Neural crest cell (in vitro differentiated cells): ENCODE measurements at regions not wholly inside any gene's neighbourhood (a gene's known extent, or its start where the extent isn't known, plus 50 kb on each side); places are given as distances from the start of the nearest gene placed in this dataset.
A peak's percentile ranks its signal among the peaks of the same experiment; 100 is the strongest.

Experiments
- DNase-seq: peaks from one replicate; pipeline ENCODE4 v3.0.0; 2021; ENCODE audit warnings: low read depth, mixed read lengths, low spot score
- H3K27ac Mint-ChIP-seq: one replicate; pipeline ENCODE4 v1.8.0; 2021; ENCODE audit warnings: mild to moderate bottlenecking, mixed read lengths; ENCODE audit not compliant: unreplicated experiment
- H3K27me3 Mint-ChIP-seq: 2 replicates; pipeline ENCODE4 v1.8.0; 2021; ENCODE audit warnings: low read depth, mild to moderate bottlenecking, mixed read lengths
- H3K36me3 Mint-ChIP-seq: 2 replicates; pipeline ENCODE4 v1.8.0; 2021; ENCODE audit warnings: low read depth, mild to moderate bottlenecking, mixed read lengths
- H3K4me1 Mint-ChIP-seq: 2 replicates; pipeline ENCODE4 v1.8.0; 2021; ENCODE audit warnings: mixed read lengths
- H3K4me3 Mint-ChIP-seq: one replicate; pipeline ENCODE4 v1.8.0; 2021; ENCODE audit warnings: mild to moderate bottlenecking, mixed read lengths
- H3K9me3 Mint-ChIP-seq: 2 replicates; pipeline ENCODE4 v1.8.0; 2021; ENCODE audit warnings: mixed read lengths
- CTCF ChIP-seq: fragments of 200-600 bp; sonication (generic); conservative IDR thresholded peaks from 2 replicates; pipeline ENCODE4 v1.5.0; 2021; ENCODE audit warnings: antibody characterized with exemption, mild to moderate bottlenecking

DNA sequence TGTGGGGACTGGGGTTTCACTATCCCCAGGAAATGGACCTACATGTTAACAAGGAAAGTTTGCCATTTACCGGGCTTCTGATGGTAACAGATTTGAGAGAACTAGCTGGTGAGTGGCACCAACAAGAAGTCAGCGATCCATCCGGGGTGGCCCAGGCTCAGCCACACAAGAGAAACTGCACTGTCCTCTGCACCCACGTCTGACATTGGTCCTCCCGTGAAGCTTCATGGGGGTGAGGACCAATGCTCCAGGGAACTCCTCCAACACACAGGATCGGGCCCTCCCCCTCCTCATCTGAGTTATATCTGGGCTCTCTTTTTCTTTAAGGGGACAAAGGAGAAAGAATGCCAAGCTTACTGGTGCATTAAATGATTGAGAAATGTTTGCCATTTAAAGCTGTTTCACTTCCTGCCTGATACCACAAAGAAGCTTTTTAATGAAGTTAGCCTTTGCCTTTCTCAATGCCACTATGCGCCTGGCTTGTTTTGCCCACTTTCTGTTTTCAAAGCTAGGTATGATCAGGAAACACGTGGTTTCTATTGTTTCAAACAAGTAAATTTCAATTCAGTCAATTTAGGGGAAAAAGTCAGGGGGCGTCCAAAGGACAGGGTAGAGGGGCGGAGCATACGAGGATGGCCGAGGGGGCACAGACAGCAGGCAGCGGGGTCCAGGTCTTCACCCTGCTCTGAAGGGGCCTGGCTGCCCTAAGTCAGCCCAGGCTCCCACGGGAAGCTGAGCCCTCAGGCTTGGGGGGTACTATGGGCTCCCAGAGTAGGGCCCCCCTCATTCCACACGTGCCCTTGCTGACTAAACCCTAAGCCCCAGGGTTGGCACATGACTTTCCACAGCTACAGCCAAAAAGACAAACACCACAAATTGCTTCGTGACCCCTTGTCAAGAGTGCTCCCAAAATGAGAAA lies 204.0 kb upstream of the ID2 start:
- no peak overlapping the region for H3K4me3 Mint-ChIP-seq
- H3K27ac Mint-ChIP-seq = no peak overlapping the region
- peaks cover 7% of the 10 kb centered on the region for H3K4me1 Mint-ChIP-seq
- no peak for TF ChIP-seq CTCF
- no peaks in the 10 kb centered on the region for H3K36me3 Mint-ChIP-seq
- H3K27me3 Mint-ChIP-seq = no peaks in the 10 kb centered on the region
- DNase-seq = no peak
- H3K9me3 Mint-ChIP-seq = no peaks in the 10 kb centered on the region

DNA sequence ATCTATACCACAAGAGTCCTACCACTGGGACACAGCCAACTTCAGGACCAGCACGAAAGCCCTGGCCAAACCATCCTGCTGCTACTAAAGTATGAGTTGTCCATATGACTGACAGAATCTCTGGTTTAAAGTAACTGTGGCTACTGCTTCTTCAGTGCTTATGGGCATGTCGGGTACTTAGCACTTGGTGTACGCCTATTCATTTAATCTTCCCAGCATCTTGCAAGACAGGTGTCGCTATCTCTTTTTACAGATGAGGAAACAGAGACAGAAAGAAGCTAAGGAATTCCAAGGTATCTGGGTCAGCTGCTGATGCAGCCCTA lies 203.4 kb upstream of the ID2 start:
- Mint-ChIP-seq H3K4me3 (no peak overlapping the region), H3K4me1 (peaks cover 7% of the 10 kb centered on the region), H3K27ac (peak overlapping the region; percentile 37), H3K9me3 (no peaks in the 10 kb centered on the region), H3K36me3 (no peaks in the 10 kb centered on the region), H3K27me3 (no peaks in the 10 kb centered on the region)
- no peak for TF ChIP-seq CTCF
- no peak for DNase-seq

GRCh38 chr2:8479298-8479697 lies 202.6 kb upstream of the ID2 start:
- Mint-ChIP-seq H3K9me3 (no peaks in the 10 kb centered on the region), H3K4me1 (peaks cover 7% of the 10 kb centered on the region), H3K36me3 (no peaks in the 10 kb centered on the region), H3K4me3 (no peak overlapping the region), H3K27me3 (no peaks in the 10 kb centered on the region), H3K27ac (no peak overlapping the region)
- no peak for DNase-seq
- no peak for TF ChIP-seq CTCF

DNA sequence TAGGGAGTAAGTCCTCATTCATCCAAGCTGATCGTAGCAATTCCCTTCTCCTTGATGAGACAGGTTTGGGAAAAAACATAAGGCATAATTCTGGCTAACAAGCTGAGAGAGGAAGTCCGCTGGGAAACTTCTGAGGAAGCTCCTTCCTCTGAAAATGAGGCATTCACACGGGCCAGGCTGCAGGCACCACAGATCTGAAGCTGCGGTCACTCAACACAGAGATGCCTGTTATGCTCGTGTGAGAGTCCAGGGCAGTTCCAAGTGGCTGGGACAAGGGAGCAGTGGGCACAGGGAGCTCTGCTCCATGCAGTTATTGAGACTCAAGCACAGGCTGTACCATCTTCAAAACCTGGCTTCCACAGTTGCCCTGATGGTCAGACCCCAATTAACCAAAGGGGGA lies 200.9 kb upstream of the ID2 start:
- TF ChIP-seq CTCF = no peak
- H3K27ac Mint-ChIP-seq = no peak overlapping the region
- no peaks in the 10 kb centered on the region for H3K27me3 Mint-ChIP-seq
- H3K36me3 Mint-ChIP-seq = no peaks in the 10 kb centered on the region
- no peaks in the 10 kb centered on the region for H3K9me3 Mint-ChIP-seq
- no peak overlapping the region for H3K4me3 Mint-ChIP-seq
- DNase-seq = no peak
- peaks cover 7% of the 10 kb centered on the region for H3K4me1 Mint-ChIP-seq

DNA sequence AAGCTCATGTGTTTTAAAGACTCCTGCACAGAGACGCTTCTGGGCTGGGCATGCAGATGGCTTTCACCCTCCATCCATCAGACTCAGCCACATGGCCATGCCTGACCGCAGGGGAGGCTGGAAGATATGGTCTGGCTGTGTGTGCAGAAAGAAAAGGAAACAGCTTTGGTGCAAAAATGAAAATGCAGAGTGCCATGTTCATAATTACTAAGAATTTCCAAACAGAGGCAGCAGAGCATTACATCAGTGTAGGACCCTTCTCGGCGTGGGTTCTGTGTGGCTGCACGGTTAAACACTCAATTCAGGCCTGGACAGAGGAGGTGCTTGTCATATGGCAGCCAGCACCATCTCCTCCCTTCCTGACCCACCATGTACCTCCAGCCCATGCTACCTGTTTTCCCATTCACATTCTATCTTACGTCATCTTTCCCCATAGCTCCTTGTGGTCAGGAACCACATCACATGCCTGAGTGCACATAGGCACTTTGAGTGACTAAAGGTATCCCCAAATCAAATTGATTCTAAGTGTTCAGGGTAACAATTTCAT lies 200.3 kb upstream of the ID2 start:
- no peak for DNase-seq
- Mint-ChIP-seq H3K9me3 (no peaks in the 10 kb centered on the region), H3K4me1 (peaks cover 7% of the 10 kb centered on the region), H3K27ac (no peak overlapping the region), H3K4me3 (no peak overlapping the region), H3K36me3 (no peaks in the 10 kb centered on the region), H3K27me3 (no peaks in the 10 kb centered on the region)
- TF ChIP-seq CTCF = no peak
